GM19438 (cell line): ENCODE measurements at regions not wholly inside any gene's neighbourhood (a gene's known extent, or its start where the extent isn't known, plus 50 kb on each side); places are given as distances from the start of the nearest gene placed in this dataset.

ENCODE experiments used
- ATAC-seq: cut with Tn5 transposase; IDR thresholded peaks from one replicate; pipeline ENCODE4 v1.9.1; 2021; ENCODE audit warnings: low read depth; ENCODE audit not compliant: unreplicated experiment

GRCh38 chr16:73852561-73852960 is 444.1 kb upstream of the PSMD7 start:
- no peak for ATAC-seq

- no peak for ATAC-seq
Observed at GRCh38 chr16:73848993-73849392, 447.6 kb upstream of the PSMD7 start.

- no peak for ATAC-seq
Observed at GRCh38 chr16:73847090-73847489, 449.5 kb upstream of the PSMD7 start.

- no peak for ATAC-seq
Observed at GRCh38 chr16:73846356-73846755, 450.3 kb upstream of the PSMD7 start.

GRCh38 chr16:73846007-73846330 is 450.6 kb upstream of the PSMD7 start:
- ATAC-seq = no peak

GRCh38 chr16:73845238-73846006 is 451.2 kb upstream of the PSMD7 start:
- no peak for ATAC-seq

GRCh38 chr16:73840728-73841127 is 455.9 kb upstream of the PSMD7 start:
- ATAC-seq = no peak

GRCh38 chr16:73831220-73831619 is 465.4 kb upstream of the PSMD7 start:
- no peak for ATAC-seq

- ATAC-seq = no peak
Observed at GRCh38 chr16:73823205-73823849, 473.3 kb upstream of the PSMD7 start.

GRCh38 chr16:73817526-73818324 is 478.9 kb upstream of the PSMD7 start:
- no peak for ATAC-seq

GRCh38 chr16:73813527-73813926 is 483.1 kb upstream of the PSMD7 start:
- ATAC-seq = no peak

GRCh38 chr16:73804456-73804855 is 492.2 kb upstream of the PSMD7 start:
- ATAC-seq = no peak

GRCh38 chr16:73798471-73798870 is 498.1 kb upstream of the PSMD7 start:
- no peak for ATAC-seq

- ATAC-seq = no peak
Observed at GRCh38 chr16:73797115-73797514, 499.5 kb upstream of the PSMD7 start.

- no peak for ATAC-seq
Observed at GRCh38 chr16:73796241-73796640, 500.4 kb upstream of the PSMD7 start.

- ATAC-seq = no peak
Observed at GRCh38 chr16:73794994-73795393, 501.6 kb upstream of the PSMD7 start.

GRCh38 chr16:73793871-73794437 is 502.7 kb upstream of the PSMD7 start:
- ATAC-seq = no peak

- ATAC-seq = no peak
Observed at GRCh38 chr16:73793260-73793659, 503.4 kb upstream of the PSMD7 start.

GRCh38 chr16:73792199-73793020 is 504.2 kb upstream of the PSMD7 start:
- no peak for ATAC-seq

GRCh38 chr16:73781297-73781696 is 515.3 kb upstream of the PSMD7 start:
- ATAC-seq = no peak
